Pulmonary artery endothelial cell (primary cell): ENCODE measurements at regions not wholly inside any gene's neighbourhood (a gene's known extent, or its start where the extent isn't known, plus 50 kb on each side); places are given as distances from the start of the nearest gene placed in this dataset.

Experiments
- DNase-seq: peaks from one replicate; pipeline ENCODE4 v3.0.0-alpha.2; 2011; ENCODE audit warnings: low read depth, low spot score

DNA sequence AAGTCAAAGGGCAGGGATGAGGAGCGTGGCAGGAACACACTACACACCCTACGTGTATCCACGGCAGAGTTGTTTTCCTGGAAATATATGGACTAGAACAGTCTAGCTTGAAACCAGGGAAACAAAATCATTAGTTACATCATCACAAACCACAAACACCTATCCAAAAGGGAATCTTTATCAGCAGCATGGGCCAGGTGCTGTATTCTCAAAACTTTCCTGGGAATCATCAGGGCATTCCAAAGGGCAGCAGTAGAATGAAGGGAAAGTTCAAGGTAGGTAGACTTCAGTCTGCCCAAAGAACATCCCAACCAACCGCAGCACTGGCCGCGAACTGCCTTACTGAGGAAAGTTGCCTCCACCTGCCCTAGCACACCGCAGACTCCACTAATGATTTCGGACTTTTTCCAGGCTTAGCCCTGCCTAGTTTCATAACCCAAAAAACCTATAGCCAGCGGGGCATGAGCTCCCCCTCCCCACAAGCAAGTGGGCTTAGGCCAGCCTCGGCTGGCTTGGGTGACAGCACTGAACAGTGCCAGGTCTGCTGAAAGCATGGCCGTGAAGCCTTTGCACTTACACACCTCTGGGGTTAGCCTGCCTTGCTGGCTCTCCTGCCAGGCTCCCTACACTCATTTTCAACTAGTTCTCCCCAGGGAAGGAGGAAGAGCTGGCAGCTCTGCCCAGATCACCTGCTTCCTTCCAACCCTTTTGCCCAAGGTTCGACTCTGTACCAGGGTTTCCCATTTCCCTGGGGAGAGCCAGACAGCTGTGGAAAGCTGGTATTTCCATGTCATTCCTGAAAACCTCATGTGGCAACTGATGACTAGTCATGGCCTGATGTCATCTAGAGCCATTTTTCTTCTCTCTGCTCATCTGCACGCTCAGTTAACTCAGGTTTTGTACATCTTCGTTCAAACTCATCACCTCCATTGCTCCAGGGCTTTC, 77.3 kb upstream of the UBAC2 start:
- no peak for DNase-seq

DNA sequence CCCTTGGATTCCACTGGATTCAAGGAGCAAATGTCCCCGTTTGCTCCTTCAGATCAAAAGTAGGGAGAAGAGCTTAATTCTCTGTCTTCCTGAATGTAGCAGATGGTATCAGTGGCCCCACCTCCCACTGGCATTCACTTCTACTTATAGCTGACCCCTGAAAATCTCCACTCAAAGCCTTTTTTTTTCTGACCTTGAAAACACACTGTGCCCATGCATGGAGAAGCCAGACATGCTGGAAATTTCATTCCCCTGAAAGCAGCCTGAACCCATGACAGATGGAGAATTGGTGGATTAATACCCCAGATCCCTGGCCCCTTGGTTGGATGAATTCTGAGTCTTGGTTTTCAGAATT, 76.6 kb upstream of the UBAC2 start:
- DNase-seq = no peak

DNA sequence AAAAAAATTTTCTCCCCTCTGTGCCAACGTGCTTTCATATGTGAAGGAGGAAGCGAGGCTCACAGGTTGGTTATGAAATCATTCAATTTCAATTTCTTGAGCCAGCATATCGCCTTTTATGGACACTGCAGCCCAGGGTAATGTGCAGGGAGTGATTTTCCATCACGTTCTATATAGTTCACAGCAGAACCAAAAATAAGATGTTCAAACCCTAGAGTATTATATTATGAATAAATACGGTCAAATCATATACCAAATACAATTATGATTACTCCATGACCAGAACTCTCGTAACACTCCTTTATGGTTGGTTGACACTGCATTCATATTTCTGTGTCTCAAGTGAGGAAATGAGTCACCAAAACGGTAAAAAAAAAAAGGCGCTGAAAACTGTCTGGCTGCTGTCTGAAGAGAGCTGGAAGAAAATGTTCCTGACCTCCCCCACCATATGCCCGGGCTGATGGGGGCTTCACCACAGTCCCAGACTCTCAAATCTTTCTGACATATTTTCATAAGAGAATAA, 75.8 kb upstream of the UBAC2 start:
- peak; percentile 26 for DNase-seq

GRCh38 chr13:99125326-99125915, 75.2 kb upstream of the UBAC2 start:
- DNase-seq = no peak

- no peak for DNase-seq
Measured at GRCh38 chr13:99126821-99127220, 73.8 kb upstream of the UBAC2 start.

DNA sequence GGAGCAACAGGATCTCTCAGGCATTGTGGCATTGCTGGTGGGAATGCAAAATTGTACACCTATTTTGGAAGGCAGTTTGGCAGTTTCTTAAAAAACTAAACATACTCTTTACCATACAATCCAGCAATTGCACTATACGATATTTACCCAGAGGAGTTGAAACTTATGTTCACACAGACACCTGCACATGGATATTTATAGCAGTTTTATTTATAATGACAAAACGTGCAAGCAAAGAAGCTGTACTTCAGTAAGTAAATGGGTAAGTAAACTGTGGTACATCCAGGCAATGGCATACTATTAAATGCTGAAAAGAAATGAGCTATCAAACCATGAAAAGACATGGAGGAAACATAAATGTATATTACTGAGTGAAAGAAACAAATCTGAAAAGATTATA, 71.6 kb upstream of the UBAC2 start:
- no peak for DNase-seq

DNA sequence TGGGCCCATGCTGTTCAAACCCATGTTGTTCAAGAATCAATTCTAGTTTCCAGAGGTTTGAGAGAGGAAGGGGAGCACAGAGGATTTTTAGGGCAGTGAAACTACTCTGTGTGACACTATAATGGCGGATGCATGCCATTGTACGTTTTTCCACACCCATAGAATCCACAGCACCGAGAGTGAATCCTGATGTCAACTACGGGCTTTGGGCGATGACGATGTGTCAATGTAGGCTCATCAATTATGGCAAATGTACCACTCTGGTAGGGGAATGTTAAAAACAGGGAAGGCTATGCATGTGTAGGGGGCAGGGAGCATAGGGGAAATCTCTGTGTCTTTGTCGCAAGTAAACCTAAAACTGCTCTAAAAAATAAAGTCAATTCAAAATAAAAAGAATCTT, 70.7 kb upstream of the UBAC2 start:
- DNase-seq = no peak

DNA sequence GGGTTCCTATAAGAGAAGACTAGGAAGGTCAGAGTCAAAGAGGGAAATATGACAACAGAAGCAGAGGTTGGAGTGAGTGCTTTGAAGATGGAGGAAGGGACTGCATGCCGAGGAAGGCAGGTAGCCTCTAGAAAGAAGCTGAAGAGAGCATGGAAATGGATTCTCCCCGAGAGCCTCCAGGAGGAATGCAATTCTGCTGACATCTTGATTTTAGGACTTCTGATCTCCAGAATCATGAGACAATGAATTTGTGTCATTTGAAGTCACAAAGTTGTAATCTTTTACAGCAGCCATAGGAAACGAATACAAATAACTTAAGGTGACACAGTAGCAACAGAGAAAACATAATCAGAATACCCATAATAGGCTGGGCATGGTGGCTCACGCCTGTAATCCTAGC, 69.2 kb upstream of the UBAC2 start:
- no peak for DNase-seq

DNA sequence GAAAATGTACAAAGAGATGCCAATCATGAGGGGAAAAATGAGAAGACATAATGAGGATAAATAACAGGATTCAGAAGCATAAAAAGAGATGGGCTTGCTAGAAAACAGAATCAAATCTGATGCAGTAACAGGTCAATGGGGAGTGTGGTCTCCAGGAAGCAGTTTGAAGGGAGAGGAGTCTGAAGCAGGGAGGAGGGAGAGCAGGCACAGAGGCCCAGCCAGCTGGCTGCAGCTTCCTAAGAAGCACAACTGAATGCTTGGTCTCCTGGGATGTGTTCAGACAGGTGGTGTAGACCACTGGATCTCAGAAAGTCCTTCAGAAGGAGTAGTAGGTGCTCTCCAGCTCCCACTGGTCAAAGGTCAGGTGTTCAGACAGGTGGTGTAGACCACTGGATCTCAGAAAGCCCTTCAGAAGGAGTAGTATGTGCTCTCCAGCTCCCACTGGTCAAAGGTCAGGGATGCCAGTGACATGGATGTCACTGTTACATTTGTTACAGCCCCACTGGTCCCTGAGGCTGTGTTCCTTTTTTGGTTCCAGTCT, 68.3 kb upstream of the UBAC2 start:
- DNase-seq = no peak

DNA sequence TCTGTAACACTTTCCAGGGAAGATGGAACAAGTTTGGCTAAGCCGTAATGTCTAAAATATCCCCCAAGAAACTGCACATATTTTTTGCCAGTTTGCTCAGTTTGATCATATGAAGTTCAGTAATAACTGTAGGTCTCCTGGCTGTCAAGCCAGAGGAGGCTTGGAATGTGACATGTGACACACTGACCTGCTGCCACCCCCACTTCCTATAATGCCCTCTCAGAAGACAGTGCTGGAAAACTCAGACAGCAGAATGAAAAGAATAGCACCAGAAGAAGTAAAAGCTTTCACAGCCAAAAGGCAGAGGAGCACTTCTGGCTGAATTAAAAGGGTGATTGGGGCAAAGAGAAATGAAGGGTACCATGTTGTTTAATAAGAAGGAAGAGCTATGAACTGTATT, 67.4 kb upstream of the UBAC2 start:
- no peak for DNase-seq

GRCh38 chr13:99133848-99134247, 66.8 kb upstream of the UBAC2 start:
- DNase-seq = no peak

DNA sequence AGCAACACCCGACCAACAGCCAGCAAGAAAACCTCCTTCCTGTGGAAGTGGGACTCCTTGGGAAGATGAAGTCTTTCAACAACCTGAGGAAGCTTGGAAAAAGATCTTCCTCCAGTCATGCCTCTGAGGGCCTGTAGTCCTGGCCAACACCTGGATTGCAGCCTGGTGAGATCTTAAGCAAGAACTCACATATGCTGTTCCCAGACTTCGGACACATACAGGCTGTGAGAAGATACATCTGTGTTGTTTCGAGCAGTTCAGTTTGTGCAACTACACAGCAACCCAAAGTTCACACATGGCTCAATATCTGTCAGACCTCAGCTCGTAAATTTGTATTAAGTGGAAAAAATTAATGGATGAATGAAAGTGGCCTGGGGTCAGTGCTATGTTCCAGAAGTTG, 65.1 kb upstream of the UBAC2 start:
- no peak for DNase-seq

DNA sequence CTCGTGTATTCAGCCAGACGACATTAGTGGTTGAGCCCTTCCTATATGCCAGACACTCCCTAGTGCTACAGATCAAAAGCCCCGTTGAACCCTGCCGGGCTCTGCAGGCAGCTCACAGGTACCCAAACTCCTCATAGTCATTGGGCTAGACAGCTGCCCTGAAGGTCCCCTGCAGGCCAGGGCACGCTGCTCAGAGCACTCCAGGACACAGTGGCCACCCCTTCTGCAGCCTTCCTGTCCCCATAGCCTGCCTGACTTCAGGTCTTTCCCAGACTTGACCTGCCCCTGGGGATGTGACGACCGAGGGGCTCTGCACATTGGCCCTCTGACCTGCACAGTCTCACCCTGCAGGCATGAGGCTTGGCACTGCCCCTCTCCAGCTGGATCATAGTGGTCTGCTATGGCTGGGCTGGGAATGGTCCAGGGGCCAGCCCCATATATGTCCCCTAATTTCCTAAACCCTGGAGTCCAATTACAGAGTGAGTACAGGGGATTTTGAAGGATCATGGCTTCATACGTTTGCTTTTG, 64.2 kb upstream of the UBAC2 start:
- no peak for DNase-seq

DNA sequence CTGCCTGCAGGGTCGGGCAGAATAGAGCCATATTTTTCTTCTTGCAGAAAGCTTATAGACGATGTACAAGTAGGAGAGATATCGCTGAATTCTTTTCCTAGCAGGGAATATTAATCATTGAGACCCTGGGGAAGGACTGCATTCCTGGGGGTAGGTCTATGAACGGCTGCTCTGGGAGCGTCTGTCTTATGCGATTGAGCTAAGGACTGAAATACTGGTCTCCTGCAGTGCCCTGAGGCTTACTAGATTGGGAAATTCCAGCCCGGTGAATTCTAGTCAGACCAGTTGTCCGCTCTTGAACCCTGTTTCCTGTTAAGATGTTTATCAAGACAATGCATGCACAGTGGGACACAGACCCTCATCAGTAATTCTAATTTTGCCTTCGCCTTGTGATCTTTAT, 59.8 kb upstream of the UBAC2 start:
- DNase-seq = no peak

DNA sequence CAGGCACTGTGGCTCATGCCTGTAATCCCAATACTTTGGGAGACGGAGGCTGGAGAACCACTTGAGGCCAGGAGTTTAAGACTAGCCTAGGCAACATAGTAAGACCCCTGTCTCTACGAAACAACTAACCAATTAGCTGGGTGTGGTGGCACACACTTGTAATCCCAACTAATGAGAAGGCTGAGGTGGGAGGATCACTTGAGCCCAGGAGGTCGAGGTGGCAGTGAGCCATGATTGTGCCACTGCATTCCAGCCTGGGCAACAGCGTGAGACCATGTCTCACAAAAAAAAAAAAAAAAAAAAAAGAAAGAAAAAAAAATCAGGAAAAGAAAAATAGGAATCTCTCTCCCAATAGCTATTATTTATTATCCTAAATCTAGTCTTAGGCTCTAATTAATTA, 56.8 kb upstream of the UBAC2 start:
- no peak for DNase-seq

DNA sequence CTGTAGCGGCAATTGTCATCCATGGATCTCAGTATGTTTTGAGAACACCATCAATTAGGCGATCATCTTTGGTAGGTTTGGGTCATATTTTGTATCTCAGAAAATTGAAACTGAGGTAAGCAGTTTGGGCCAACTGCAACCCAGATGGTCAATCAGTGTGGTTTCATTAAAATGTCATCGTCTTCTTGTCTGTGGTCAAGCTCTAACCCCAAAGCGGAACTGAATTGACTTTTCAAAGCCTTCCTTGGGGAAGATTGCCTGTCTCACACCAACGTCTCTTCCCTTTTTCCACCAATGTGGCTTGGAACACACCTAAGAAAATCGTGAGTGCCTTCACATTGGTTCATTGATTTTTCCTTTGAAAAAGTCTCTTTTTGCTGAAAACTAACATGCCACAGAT, 56.3 kb upstream of the UBAC2 start:
- DNase-seq = no peak

DNA sequence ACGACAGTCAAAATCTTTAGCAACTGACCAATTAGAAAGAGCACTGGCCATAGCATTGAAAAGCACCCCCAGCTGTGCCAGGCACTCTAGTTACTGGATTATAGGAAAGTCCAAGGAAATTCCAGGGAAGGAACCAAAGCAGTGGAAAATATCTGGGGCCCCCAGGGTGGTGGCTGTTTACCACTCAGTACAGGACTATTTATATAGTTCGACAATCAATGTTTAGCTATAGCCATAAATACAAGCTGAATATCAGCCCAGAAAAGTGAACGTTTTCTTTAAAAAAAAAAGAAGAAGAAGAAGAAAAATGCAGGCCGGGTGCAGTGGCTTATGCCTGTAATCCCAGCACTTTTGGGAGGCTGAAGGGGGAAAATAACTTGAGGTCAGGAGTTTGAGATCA, 55.2 kb upstream of the UBAC2 start:
- no peak for DNase-seq

- DNase-seq = no peak
Measured at GRCh38 chr13:99150575-99151361, 49.9 kb upstream of the UBAC2 start.
